ENCODE measurements at regions not wholly inside any gene's neighbourhood (a gene's known extent, or its start where the extent isn't known, plus 50 kb on each side); places are given as distances from the start of the nearest gene placed in this dataset.

DNA sequence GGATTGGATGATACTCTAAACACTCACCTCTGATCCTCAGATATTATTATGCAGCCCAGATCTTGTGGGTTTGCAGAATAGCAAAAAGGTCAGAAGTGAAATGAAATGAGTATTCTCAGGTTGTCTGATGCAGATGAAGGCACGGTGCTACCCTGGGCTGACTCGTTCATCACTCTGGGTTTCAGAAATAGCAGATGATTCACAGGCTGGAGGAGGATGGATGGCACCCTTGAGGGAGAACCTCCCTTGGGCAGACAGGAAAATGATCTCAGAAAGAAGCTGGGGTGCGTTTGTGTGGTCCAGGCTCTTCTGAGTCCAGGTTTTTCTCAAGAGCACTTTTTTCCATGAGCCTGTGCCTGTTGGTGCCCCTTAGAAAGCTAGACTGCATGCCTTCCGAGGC lies 515.8 kb upstream of the MKI67 start:
- no peak for TF ChIP-seq REST (IDR thresholded peaks at IDR 0.05; ENCODE audit: insufficient read depth in 1 of 2, low read depth in 2 of 2, low read length in 2 of 2)
- no peak for TF ChIP-seq POLR2AphosphoS5 (IDR thresholded peaks at IDR 0.05; ENCODE audit: low read depth, low read length)
- no peak for TF ChIP-seq TAF1 (IDR thresholded peaks at IDR 0.05; ENCODE audit: borderline replicate concordance, insufficient read depth, low read length)
- TF ChIP-seq FOXP2 (optimal IDR thresholded peaks at IDR 0.05; ENCODE audit: borderline replicate concordance, extremely low read depth, extremely low read length, insufficient read depth) = no peak

Measured in PFSK-1 (cell line).